HG02840 (cell line): ENCODE measurements at regions not wholly inside any gene's neighbourhood (a gene's known extent, or its start where the extent isn't known, plus 50 kb on each side); places are given as distances from the start of the nearest gene placed in this dataset.

Experiments
- ATAC-seq: cut with Tn5 transposase; IDR thresholded peaks from one replicate; pipeline ENCODE4 v1.9.1; 2021; ENCODE audit warnings: mild to moderate bottlenecking, moderate library complexity, moderate number of reproducible peaks; ENCODE audit not compliant: unreplicated experiment, low FRiP score

DNA sequence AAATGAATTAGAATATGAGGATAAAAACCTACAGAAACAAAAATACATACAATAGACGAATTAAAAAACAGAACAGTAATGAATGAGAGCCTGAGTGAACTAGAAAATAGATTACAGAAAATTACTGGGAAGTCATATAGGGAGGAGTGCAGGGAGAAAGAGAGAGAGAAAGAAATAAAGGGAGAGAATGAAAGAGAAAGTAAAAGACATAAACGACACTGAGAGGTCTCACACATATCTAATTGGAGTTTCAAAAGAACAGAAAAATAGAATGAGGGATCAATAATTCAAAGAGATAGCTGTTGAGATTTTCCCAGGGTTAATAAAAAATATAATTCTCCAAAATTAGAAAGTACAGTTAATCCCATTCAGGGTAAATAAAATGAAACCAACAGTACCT, 156.4 kb upstream of the FTMT start:
- no peak for ATAC-seq

DNA sequence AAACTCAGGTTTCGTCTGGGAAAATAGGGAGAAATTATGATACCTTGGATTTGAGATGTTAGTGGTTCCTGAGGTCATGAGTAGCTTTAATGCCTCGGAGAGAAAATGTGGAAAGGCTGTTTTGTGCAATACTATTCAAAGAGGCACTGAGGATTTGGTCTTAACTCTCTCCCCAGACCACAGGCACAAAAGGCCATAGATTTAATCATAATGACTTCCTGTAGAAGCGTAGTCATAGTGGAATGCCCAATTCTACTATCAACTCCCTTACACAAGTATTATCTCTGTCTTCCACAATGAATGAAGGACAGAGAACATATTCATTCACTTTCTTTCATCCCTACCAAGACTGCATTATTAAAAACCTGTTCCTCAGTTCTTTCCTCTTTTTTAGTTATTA, 153.0 kb upstream of the FTMT start:
- ATAC-seq, result no peak

GRCh38 chr5:121701731-121702130, 150.0 kb upstream of the FTMT start:
- no peak for ATAC-seq

DNA sequence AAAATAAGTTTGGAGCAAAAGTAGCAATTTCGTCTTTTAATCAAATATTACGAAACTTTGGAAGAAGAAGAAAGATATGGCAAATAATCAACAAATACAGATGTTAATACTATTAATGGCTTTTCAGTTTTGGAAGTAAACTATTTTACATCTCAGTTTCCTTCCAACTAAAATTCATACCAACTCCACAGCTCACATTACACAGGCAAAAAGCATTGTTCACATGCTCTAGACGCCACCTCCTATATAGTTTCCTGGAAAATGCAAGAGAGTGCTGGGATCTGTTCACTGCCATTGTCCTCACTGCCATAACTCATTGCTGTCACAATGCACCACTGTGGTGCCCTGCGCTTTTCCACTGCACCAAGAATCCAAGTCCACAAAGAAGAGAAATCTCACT, 149.0 kb upstream of the FTMT start:
- ATAC-seq, result no peak

DNA sequence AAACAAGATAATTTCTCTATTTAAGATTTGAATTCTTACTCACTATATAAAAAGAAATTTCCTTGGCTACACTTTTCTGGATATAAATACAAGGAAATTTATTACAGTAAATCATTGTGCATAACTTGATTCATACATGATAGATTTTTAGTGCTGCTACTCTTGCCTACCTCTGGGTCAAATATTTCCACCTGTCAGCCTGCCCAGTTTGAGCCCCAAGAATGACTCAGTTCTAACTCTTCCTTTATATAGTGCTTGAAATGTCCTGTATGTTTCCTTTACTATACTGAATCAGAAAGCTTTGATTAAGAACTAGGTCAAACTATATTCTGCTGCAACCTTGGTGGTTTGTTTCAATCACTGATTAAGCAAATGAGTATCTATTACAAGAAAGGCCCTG, 147.4 kb upstream of the FTMT start:
- ATAC-seq, result no peak

DNA sequence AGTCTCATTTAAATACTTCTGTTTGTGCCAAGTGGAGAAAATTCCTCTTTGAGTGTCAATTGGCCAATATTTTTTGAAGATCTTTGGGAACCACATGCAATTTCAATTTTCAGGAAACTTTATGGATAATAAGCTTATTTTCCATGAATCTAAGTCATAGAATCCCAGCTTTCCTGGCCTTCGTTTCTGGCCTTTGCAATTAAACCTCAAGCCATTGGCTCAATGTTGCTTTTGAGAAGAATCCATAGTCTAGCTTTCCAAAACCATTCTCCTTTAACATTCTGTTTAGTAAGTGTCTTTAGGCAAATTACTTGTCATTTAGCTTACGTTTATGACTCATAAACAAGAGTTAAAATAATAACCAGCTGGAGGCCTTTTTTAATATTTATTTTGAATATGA, 145.0 kb upstream of the FTMT start:
- no peak for ATAC-seq

DNA sequence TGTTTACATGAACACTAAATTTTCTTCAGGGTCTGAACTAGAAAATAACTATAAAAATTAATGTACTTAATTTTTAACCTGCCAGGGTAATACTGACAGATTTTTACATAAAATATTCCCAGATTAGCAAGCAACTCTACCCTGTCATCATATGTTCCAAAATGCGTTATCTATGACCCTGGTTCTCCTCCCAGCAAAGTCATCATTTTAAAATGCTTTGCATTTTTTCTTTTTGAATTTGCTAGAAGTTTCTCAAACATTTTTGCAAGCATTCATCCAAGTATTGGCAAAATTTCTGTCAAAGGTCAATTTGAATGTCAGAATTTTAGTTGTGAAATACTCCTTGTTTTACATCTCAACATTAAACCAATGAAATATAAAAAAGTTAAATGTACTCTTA, 144.5 kb upstream of the FTMT start:
- ATAC-seq, result no peak

DNA sequence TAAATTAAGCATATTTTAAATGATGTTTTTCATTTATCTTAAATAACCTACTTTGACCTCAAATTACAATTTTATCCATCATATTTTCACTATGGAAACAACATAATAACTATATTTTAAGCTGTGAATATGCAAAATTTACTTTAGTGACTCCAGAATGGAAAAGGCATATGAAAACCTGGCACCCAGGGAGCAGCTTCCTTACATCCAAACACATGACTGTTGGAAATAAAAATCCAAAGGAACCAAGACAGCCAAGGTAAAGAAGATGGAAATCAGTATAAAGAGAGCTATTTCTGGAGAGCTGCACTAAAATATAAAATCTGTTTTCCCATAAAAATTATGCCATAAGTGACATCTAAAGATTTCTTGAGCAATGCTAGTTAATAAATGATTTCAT, 140.3 kb upstream of the FTMT start:
- no peak for ATAC-seq

- ATAC-seq, result no peak
Measured at GRCh38 chr5:121719255-121719654, 132.4 kb upstream of the FTMT start.

DNA sequence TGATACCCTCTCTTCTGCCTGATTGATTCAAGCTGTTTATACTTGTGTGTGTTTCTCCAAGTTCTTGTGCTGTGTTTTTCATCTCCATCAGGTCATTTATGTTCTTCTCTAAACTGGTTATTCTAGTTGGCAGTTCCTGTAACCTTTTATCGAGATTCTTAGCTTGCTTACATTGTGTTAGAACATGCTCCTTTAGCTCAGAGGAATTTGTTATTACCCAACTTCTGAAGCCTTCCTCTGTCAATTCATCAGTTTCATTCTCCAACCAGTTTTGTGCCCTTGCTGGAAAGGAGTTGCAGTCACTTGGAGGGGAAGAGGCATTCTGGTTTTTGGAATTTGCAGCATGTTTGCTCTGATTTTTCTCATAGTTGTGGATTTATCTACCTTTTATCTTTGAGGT, 126.2 kb upstream of the FTMT start:
- no peak for ATAC-seq

DNA sequence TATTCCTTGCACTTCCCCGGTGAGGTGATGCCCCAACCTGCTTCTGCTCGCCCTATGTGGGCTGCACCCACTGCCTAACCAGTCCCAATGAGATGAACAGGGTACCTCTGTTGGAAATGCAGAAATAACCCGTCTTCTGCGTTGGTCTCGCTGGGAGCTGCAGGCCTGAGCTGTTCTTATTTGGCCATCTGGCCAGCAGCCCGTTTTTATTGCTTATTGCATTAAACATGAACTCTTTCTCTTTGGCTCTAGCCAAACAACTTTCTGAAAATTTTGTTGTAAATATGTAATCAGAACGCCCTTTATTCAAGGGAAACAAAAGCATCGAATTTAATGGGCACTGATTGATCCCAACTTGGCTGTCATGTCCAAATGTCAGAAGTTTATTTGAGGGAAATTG, 124.7 kb upstream of the FTMT start:
- ATAC-seq, result no peak

GRCh38 chr5:121731377-121731776, 120.3 kb upstream of the FTMT start:
- no peak for ATAC-seq

DNA sequence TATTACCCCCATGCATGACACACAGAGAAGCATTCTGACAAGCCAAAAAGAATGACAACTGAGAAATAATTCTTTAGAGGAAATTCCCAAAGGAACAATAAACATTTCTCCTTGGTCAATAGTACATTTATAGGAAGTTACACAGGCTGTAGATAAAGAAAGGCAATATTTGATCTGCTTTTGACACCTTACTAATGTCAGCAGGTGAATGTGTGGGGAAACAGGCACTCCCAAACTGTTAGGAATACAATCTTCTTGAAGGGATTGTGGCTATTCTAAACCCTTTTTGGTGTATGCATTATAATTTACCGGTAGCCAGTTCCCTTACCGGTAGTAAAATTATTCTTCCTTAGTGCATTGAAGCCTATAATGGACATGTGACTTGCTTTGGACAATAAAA, 116.1 kb upstream of the FTMT start:
- ATAC-seq, result no peak

DNA sequence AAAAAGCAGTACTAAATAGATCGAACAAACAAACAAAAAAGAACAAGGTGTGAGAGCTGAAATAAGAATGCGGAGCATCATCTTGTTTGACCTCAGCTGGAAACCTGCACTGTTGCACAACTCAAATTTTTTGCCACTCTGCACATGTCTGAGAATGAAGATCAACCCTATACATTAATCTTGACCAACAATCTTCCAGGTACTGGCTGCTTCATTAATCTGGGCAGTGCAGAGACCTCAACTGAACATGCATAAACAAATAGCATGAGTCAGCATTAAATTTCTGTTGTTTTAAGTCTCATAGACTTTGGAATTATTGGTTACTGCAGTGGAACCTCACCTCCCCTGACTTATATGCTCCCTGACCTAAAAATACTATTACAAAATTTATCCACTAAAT, 114.6 kb upstream of the FTMT start:
- no peak for ATAC-seq

DNA sequence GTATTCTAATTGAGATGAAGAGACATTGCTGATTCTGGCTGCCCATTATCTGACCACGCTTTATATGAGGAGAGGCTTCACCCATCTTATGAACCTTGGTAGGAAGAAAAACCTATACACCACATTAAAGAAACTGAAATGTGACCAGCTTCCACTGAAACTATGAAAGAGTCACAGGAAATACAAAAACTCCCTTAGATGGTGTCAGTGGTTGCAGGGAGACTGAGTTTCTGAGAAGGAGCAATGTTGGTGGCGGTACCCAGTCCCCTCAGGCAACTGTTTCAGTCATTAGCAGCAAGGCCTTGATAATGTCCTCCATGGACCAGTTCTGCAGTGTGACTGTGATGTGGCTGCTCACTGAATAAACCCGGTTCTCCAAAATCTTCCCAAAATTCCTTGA, 110.5 kb upstream of the FTMT start:
- ATAC-seq, result no peak

- ATAC-seq, result no peak
Measured at GRCh38 chr5:121744577-121744976, 107.1 kb upstream of the FTMT start.

DNA sequence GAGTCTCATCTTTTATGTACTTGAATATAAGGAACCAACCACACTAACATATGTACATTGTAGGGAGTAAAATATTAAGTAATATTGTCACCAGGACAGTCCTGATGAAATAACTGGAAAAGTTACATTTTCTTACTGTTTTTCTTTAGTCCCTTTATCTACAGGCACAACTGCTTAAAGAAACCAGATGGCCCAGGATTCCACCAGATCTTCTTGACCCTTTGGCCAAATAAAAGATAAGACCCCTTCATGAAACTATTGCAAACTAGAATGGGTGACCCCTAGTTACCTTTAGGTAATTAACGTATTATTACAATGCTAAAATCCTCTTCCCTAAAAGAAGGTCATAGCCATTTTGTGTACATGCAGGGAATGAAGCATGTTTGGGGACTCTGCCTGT, 106.3 kb upstream of the FTMT start:
- no peak for ATAC-seq

DNA sequence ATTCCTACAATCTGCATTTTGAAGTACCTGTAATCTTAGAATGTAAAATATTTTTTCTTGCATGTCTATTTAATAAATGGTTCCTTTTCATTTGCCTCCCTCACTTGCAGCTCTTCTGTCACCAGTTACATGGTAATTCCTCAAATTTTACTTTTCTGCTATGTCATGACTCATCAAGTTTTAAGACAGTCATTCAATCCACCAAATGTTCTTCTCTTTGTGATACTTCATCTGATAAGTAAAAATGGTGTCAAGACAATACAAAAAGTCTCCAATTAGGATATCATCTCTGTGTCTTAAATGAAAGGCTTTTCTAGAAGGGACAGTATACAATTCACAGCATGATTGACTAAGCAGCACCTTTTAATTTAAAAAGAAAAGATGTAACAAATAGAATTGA, 104.9 kb upstream of the FTMT start:
- ATAC-seq, result no peak

DNA sequence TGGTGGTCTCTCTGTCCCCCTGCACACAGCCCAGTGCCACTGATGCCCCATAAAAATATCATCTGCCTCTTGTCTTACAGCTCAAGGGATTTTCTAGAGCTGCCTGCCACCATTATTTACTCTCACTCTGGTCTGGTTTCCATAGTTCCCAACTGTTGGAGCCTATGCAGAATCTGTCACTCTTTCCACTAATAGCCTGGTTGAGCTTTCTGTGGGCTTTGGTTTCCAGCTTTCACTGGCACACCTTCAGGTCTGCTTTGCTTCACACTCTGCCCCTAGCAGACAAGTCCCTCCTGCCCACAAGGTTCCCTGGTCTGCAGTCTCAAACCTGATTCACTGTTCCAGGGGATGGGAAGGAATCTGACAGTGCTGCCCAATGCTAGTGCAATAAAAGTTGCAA, 103.0 kb upstream of the FTMT start:
- ATAC-seq, result no peak

DNA sequence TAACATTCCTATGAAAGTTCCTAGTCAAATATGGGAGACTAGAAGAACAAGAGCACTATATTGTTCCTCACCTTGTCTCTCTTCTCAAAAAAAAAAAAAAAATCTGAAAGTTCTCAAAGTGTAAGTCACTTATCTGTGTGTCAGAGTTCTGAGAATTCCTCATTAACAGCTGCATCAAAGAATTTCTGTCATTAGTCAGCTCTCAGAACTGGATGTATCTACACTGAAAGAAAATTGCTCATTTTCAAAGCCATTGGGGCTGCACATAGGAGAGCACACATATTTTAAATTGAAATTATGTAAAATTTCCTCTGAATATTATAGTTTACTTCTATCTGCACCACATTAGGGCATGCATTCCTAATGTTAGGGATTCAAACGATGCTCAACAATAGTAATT, 99.5 kb upstream of the FTMT start:
- no peak for ATAC-seq

GRCh38 chr5:121755266-121755665, 96.4 kb upstream of the FTMT start:
- ATAC-seq, result no peak

DNA sequence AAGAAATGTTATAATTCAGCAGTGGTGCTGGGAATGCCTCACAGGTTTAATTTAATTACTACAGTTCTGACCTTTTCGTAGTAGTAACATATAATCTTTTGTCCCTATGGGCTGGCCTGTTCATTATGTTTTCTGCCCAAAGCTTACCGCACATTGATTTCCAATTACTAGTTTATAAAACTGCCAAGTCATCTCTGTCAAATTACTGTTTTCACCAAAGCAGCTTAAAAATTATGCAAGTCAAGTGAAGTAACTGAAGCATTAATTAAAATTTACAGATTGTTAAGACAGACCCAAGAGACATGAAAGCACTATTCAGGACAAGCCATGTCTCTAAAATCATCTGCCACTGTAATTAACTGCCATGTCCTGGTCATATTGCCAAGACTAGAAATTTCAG, 93.9 kb upstream of the FTMT start:
- no peak for ATAC-seq

GRCh38 chr5:121758615-121759014, 93.1 kb upstream of the FTMT start:
- ATAC-seq, result no peak

- ATAC-seq, result no peak
Measured at GRCh38 chr5:121762426-121762825, 89.3 kb upstream of the FTMT start.
